ENCODE measurements at regions not wholly inside any gene's neighbourhood (a gene's known extent, or its start where the extent isn't known, plus 50 kb on each side); places are given as distances from the start of the nearest gene placed in this dataset.

DNA sequence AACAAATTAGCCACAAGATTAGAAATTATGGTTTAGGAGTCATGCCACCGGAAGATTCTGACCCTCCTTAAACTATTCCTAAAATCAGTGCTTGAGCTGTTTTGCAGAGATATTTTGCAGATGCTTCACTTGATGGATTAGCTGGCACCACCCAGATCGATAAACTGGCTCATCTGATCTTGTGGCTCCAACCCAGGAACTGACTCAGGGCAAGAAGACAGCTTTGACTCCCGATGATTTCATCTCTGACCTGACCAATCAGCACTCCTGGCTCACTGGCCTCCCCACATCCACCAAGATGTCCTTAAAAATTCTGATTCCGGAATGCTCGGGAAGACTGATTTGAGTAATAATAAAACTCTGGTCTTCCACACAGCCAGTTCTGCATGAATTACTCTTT lies 221.6 kb downstream of the RHOU start:
- DNase-seq (ENCODE audit: low read depth, low spot score) = no peak
- Histone ChIP-seq H3K9ac (ENCODE audit: insufficient read length, low read depth) (no peak overlapping the region), H3K36me3 (ENCODE audit: insufficient read depth, insufficient read length, low read length) (no peaks in the 10 kb centered on the region), H3K4me1 (ENCODE audit: insufficient read depth, insufficient read length) (peaks cover 2% of the 10 kb centered on the region), H3K27me3 (ENCODE audit: insufficient read depth, insufficient read length) (no peaks in the 10 kb centered on the region), H3K9me3 (ENCODE audit: insufficient read depth, low read length) (no peaks in the 10 kb centered on the region), H3K4me3 (ENCODE audit: insufficient read length, low read depth) (no peak overlapping the region)
- TF ChIP-seq ZNF274 (IDR thresholded peaks at IDR 0.05; ENCODE audit: low read depth, low read length) (no peak), SUZ12 (IDR thresholded peaks at IDR 0.05; ENCODE audit: extremely low read depth, insufficient read depth, insufficient read length) (no peak), YY1 (IDR thresholded peaks at IDR 0.05; ENCODE audit: insufficient read depth, insufficient read length) (no peak)

DNA sequence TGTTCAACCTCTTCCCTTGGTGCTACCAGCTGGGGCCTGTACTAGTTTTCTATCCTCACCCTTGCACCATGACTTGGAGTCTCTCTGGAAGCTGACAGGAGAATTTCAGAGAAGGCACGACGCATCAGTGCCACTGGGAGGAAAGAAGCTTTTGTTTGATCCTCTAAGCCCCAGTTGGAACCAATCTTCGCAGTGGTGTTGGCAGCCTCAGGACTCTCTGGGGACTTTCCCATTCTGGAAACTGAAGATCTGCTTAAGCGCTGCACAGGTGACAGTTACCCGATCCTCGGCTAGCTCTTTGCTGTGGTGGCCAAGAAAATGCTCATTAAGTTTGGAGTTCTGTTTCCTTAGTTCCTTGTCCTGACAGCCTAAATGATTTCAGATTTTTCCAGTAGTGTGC lies 222.3 kb downstream of the RHOU start:
- Histone ChIP-seq H3K27me3 (ENCODE audit: insufficient read depth, insufficient read length) (no peaks in the 10 kb centered on the region), H3K9me3 (ENCODE audit: insufficient read depth, low read length) (no peaks in the 10 kb centered on the region), H3K9ac (ENCODE audit: insufficient read length, low read depth) (no peak overlapping the region), H3K4me3 (ENCODE audit: insufficient read length, low read depth) (no peak overlapping the region), H3K4me1 (ENCODE audit: insufficient read depth, insufficient read length) (peaks cover 2% of the 10 kb centered on the region), H3K36me3 (ENCODE audit: insufficient read depth, insufficient read length, low read length) (no peaks in the 10 kb centered on the region)
- TF ChIP-seq ZNF274 (IDR thresholded peaks at IDR 0.05; ENCODE audit: low read depth, low read length) (no peak), YY1 (IDR thresholded peaks at IDR 0.05; ENCODE audit: insufficient read depth, insufficient read length) (no peak), SUZ12 (IDR thresholded peaks at IDR 0.05; ENCODE audit: extremely low read depth, insufficient read depth, insufficient read length) (no peak)
- DNase-seq (ENCODE audit: low read depth, low spot score) = no peak

DNA sequence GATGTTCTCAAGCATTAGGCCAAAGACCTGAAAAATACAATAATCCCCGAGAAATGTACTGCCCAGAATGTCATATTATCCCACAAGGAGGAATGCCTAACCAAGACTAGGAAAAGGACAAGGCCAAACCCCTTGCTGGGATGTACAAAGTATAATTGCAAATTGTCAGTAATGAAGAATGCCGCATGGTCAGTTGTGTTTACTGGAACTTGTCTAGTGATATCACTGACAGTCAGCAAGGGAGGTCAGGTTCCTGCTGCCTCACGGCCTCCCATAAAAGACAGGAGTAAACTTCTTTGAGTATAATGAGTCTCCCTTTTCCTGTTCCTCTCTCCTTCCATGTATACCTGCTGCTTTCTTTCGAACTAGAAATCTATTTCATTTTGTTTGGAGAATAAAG lies 222.8 kb downstream of the RHOU start:
- H3K36me3 ChIP-seq (ENCODE audit: insufficient read depth, insufficient read length, low read length) = no peaks in the 10 kb centered on the region
- H3K9me3 ChIP-seq (ENCODE audit: insufficient read depth, low read length) = no peaks in the 10 kb centered on the region
- H3K4me1 ChIP-seq (ENCODE audit: insufficient read depth, insufficient read length) = peaks cover 2% of the 10 kb centered on the region
- H3K27me3 ChIP-seq (ENCODE audit: insufficient read depth, insufficient read length) = no peaks in the 10 kb centered on the region
- TF ChIP-seq SUZ12 (IDR thresholded peaks at IDR 0.05; ENCODE audit: extremely low read depth, insufficient read depth, insufficient read length) (no peak), YY1 (IDR thresholded peaks at IDR 0.05; ENCODE audit: insufficient read depth, insufficient read length) (no peak), ZNF274 (IDR thresholded peaks at IDR 0.05; ENCODE audit: low read depth, low read length) (no peak)
- no peak overlapping the region for H3K9ac ChIP-seq (ENCODE audit: insufficient read length, low read depth)
- DNase-seq (ENCODE audit: low read depth, low spot score) = no peak
- H3K4me3 ChIP-seq (ENCODE audit: insufficient read length, low read depth) = no peak overlapping the region

DNA sequence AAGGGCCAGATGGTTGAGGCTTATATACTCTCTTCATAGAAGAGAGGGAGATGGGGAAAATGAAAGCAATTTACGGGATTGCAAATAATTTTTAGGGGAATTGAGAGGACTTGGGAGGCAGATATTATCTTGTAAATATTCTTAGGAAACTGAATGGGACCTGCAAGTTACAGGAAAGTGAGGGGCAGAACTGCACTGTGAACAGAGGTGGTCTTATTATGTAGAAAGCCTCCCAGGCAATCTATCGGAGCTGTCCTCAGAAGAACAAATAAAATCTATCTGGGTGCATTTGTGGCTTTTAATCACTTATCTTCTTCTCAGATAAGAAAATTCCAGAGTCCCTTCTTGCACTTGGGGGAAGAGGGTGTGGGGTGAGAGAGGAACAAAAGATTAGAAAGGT lies 223.5 kb downstream of the RHOU start:
- Histone ChIP-seq H3K27me3 (ENCODE audit: insufficient read depth, insufficient read length) (no peaks in the 10 kb centered on the region), H3K4me1 (ENCODE audit: insufficient read depth, insufficient read length) (peaks cover 2% of the 10 kb centered on the region), H3K9me3 (ENCODE audit: insufficient read depth, low read length) (no peaks in the 10 kb centered on the region), H3K36me3 (ENCODE audit: insufficient read depth, insufficient read length, low read length) (no peaks in the 10 kb centered on the region), H3K9ac (ENCODE audit: insufficient read length, low read depth) (no peak overlapping the region), H3K4me3 (ENCODE audit: insufficient read length, low read depth) (no peak overlapping the region)
- TF ChIP-seq YY1 (IDR thresholded peaks at IDR 0.05; ENCODE audit: insufficient read depth, insufficient read length) = no peak
- no peak for DNase-seq (ENCODE audit: low read depth, low spot score)

DNA sequence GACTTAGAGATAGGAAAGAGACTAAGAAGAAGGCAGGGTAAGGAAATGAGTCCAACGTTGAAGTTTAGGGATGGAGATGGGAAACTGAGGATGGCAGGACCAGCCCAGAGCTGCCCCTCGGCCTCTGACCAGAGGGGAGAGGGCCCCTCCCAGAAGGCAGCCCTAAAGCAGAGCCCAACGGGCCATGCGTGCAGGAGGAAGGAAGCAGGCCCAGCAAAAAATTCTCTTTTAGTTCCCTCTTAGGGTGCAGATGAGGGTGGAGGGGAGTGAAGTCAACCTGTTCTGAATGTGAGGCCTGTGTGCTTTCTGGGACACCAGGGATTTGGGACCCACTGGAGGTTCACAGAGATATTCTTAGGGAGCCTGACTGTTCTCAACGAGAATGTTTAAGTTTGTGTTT lies 225.4 kb downstream of the RHOU start:
- Histone ChIP-seq H3K4me1 (ENCODE audit: insufficient read depth, insufficient read length) (peaks cover 5% of the 10 kb centered on the region), H3K4me3 (ENCODE audit: insufficient read length, low read depth) (no peak overlapping the region), H3K9ac (ENCODE audit: insufficient read length, low read depth) (no peak overlapping the region), H3K9me3 (ENCODE audit: insufficient read depth, low read length) (no peaks in the 10 kb centered on the region), H3K27me3 (ENCODE audit: insufficient read depth, insufficient read length) (no peaks in the 10 kb centered on the region), H3K36me3 (ENCODE audit: insufficient read depth, insufficient read length, low read length) (no peaks in the 10 kb centered on the region)
- no peak for TF ChIP-seq SUZ12 (IDR thresholded peaks at IDR 0.05; ENCODE audit: extremely low read depth, insufficient read depth, insufficient read length)
- no peak for TF ChIP-seq ZNF274 (IDR thresholded peaks at IDR 0.05; ENCODE audit: low read depth, low read length)
- TF ChIP-seq YY1 (IDR thresholded peaks at IDR 0.05; ENCODE audit: insufficient read depth, insufficient read length) = no peak
- DNase-seq (ENCODE audit: low read depth, low spot score) = no peak

DNA sequence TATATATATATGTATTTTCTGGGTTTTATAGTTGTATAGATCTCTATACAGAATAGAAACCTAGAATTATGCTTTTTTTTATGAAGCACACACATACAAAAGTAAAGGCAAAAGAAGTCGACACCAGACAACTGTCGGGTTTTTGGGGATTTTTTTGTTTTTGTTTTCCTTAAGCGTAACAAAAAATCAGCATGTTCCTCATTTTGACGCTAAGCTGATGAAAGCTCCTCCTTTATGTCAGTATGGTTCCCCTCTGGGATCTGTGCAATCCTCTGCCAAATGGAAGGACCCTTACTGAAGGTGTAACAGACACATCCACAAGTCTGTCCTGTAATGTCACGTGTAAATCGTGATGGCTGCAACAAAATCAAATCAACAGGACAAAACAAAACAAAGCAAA lies 226.2 kb downstream of the RHOU start:
- no peak for DNase-seq (ENCODE audit: low read depth, low spot score)
- H3K9ac ChIP-seq (ENCODE audit: insufficient read length, low read depth) = no peak overlapping the region
- no peaks in the 10 kb centered on the region for H3K27me3 ChIP-seq (ENCODE audit: insufficient read depth, insufficient read length)
- no peaks in the 10 kb centered on the region for H3K36me3 ChIP-seq (ENCODE audit: insufficient read depth, insufficient read length, low read length)
- H3K4me3 ChIP-seq (ENCODE audit: insufficient read length, low read depth) = no peak overlapping the region
- peaks cover 5% of the 10 kb centered on the region for H3K4me1 ChIP-seq (ENCODE audit: insufficient read depth, insufficient read length)
- TF ChIP-seq ZNF274 (IDR thresholded peaks at IDR 0.05; ENCODE audit: low read depth, low read length) (no peak), YY1 (IDR thresholded peaks at IDR 0.05; ENCODE audit: insufficient read depth, insufficient read length) (no peak), SUZ12 (IDR thresholded peaks at IDR 0.05; ENCODE audit: extremely low read depth, insufficient read depth, insufficient read length) (no peak)
- no peaks in the 10 kb centered on the region for H3K9me3 ChIP-seq (ENCODE audit: insufficient read depth, low read length)

DNA sequence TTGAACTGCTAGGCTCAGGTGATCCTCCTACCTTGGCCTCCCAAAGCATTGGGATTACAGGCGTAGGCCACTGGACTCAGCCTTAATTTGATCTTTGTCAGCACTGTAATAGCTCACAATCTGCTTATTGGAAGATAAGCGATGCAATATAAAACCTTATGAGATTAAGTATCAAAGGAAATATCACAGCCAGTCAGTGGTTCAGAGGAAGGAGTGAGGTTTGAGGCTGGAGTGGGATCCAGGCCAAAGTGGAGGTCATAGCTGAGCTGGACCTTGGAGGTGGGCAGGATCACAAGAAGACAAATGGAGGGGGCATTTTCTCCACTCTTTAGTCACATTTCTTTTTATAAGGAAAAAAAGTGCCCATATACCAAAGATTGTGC lies 228.5 kb downstream of the RHOU start:
- H3K4me1 ChIP-seq (ENCODE audit: insufficient read depth, insufficient read length) = peaks cover 3% of the 10 kb centered on the region
- H3K4me3 ChIP-seq (ENCODE audit: insufficient read length, low read depth) = no peak overlapping the region
- no peak for TF ChIP-seq ZNF274 (IDR thresholded peaks at IDR 0.05; ENCODE audit: low read depth, low read length)
- no peak for TF ChIP-seq SUZ12 (IDR thresholded peaks at IDR 0.05; ENCODE audit: extremely low read depth, insufficient read depth, insufficient read length)
- TF ChIP-seq YY1 (IDR thresholded peaks at IDR 0.05; ENCODE audit: insufficient read depth, insufficient read length) = no peak
- no peak for DNase-seq (ENCODE audit: low read depth, low spot score)
- no peaks in the 10 kb centered on the region for H3K27me3 ChIP-seq (ENCODE audit: insufficient read depth, insufficient read length)
- no peaks in the 10 kb centered on the region for H3K36me3 ChIP-seq (ENCODE audit: insufficient read depth, insufficient read length, low read length)
- no peaks in the 10 kb centered on the region for H3K9me3 ChIP-seq (ENCODE audit: insufficient read depth, low read length)
- H3K9ac ChIP-seq (ENCODE audit: insufficient read length, low read depth) = no peak overlapping the region

Measured in NT2/D1 (cell line).